GM12878 (cell line): ENCODE measurements at regions not wholly inside any gene's neighbourhood (a gene's known extent, or its start where the extent isn't known, plus 50 kb on each side); places are given as distances from the start of the nearest gene placed in this dataset.

Experiments
- TBL1XR1 ChIP-seq: IDR thresholded peaks from 2 replicates; pipeline ENCODE4 v1.6.1; 2012; ENCODE audit warnings: low read depth, low read length, improper control_type of control experiment
- ZNF24 ChIP-seq: fragments of 450-650 bp; IDR thresholded peaks from 2 replicates; pipeline ENCODE4 v1.6.1; 2017; ENCODE audit warnings: antibody characterized with exemption, mild to moderate bottlenecking
- TF ChIP-seq, protein P1 (sequence below), 3 experiments: IDR thresholded peaks in 2 of 3; conservative IDR thresholded peaks in 1 of 3; 2 replicates each; pipeline ENCODE4 v1.5.1; 2011; ENCODE audit warnings: low read depth in 3 of 3, low read length in 3 of 3, mild to moderate bottlenecking in 3 of 3, control low read depth in 2 of 3, moderate library complexity in 2 of 3, inconsistent platforms in 1 of 3, mixed read lengths in 1 of 3; ENCODE audit not compliant: control insufficient read depth in 2 of 3, insufficient read depth in 1 of 3; ENCODE audit errors: extremely low read depth in 1 of 3

DNA sequence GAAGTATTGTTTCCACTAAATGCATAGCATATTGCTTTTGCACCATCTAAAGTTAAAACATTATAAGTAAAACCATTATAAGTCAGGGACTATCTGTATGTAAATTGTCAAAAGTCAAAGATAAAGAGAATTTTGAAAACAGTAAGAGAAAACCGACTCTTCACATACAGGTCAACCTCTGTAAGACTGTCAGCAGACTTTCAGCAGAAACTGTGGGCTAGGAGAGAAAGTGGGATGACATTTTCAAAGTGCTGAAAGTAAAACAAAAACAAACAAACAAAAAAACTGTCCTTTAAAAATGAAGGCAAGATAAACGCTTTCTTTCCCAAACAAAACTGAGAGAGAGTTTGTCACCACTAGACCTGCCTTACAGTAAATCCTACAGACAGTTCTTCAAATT lies 122.9 kb upstream of the ID2 start:
- no peak for TF ChIP-seq ZNF24
- no peak for TF ChIP-seq TBL1XR1
- TF ChIP-seq, protein P1, sequence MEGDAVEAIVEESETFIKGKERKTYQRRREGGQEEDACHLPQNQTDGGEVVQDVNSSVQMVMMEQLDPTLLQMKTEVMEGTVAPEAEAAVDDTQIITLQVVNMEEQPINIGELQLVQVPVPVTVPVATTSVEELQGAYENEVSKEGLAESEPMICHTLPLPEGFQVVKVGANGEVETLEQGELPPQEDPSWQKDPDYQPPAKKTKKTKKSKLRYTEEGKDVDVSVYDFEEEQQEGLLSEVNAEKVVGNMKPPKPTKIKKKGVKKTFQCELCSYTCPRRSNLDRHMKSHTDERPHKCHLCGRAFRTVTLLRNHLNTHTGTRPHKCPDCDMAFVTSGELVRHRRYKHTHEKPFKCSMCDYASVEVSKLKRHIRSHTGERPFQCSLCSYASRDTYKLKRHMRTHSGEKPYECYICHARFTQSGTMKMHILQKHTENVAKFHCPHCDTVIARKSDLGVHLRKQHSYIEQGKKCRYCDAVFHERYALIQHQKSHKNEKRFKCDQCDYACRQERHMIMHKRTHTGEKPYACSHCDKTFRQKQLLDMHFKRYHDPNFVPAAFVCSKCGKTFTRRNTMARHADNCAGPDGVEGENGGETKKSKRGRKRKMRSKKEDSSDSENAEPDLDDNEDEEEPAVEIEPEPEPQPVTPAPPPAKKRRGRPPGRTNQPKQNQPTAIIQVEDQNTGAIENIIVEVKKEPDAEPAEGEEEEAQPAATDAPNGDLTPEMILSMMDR (IDR thresholded peaks at IDR 0.05 in 2 of 3, conservative IDR thresholded peaks at IDR 0.05 in 1 of 3; ENCODE audit: control insufficient read depth in 2 of 3, extremely low read depth in 1 of 3, insufficient read depth in 1 of 3, low read depth in 3 of 3, low read length in 3 of 3): no peak
